Activated CD8-positive, alpha-beta T cell treated with anti-CD3 and anti-CD28 coated beads for 36 hours (primary cell): ENCODE measurements at regions not wholly inside any gene's neighbourhood (a gene's known extent, or its start where the extent isn't known, plus 50 kb on each side); places are given as distances from the start of the nearest gene placed in this dataset.
A peak's percentile ranks its signal among the peaks of the same experiment; 100 is the strongest.

Source experiments
- ATAC-seq: fragments of 200-7000 bp; cut with Tn5 transposase; one replicate; pipeline ENCODE4 v1.10.0; 2021; ENCODE audit warnings: mild to moderate bottlenecking, moderate library complexity
- CTCF ChIA-PET: fragments of 350-600 bp; sonication (Branson Sonifier 250); formaldehyde crosslinking; loops from one replicate; lab custom pipeline; 2021; ENCODE audit warnings: antibody characterized with exemption; lab: Charles Lee
- POLR2A ChIA-PET: fragments of 350-600 bp; sonication (Branson Sonifier 250); formaldehyde crosslinking; loops from one replicate; lab custom pipeline; 2021; ENCODE audit warnings: antibody characterized with exemption; lab: Charles Lee
- DNase-seq: peaks from one replicate; pipeline ENCODE4 v3.0.0-alpha.2; 2020
- H3K27ac Mint-ChIP-seq: one replicate; pipeline ENCODE4 v1.8.0; 2021; ENCODE audit warnings: mild to moderate bottlenecking, mixed read lengths
- H3K27me3 Mint-ChIP-seq: one replicate; pipeline ENCODE4 v1.8.0; 2021; ENCODE audit warnings: mixed read lengths
- H3K36me3 Mint-ChIP-seq: one replicate; pipeline ENCODE4 v1.8.0; 2021; ENCODE audit warnings: low read depth, mixed read lengths
- H3K4me1 Mint-ChIP-seq: one replicate; pipeline ENCODE4 v1.8.0; 2021; ENCODE audit warnings: low read depth, mixed read lengths
- H3K4me3 Mint-ChIP-seq: one replicate; pipeline ENCODE4 v1.8.0; 2021; ENCODE audit warnings: mild to moderate bottlenecking, moderate library complexity, mixed read lengths
- H3K9me3 Mint-ChIP-seq: one replicate; pipeline ENCODE4 v1.8.0; 2021; ENCODE audit warnings: mixed read lengths
- CTCF ChIP-seq: fragments of 200-600 bp; IDR thresholded peaks from one replicate; pipeline ENCODE4 v1.8.0; 2022; ENCODE audit warnings: antibody characterized with exemption, mild to moderate bottlenecking
- intact Hi-C: fragments of 100-400 bp; cut with micrococcal nuclease; formaldehyde crosslinking; loops from one replicate; pipeline ENCODE4 v1.10.0; 2022

DNA sequence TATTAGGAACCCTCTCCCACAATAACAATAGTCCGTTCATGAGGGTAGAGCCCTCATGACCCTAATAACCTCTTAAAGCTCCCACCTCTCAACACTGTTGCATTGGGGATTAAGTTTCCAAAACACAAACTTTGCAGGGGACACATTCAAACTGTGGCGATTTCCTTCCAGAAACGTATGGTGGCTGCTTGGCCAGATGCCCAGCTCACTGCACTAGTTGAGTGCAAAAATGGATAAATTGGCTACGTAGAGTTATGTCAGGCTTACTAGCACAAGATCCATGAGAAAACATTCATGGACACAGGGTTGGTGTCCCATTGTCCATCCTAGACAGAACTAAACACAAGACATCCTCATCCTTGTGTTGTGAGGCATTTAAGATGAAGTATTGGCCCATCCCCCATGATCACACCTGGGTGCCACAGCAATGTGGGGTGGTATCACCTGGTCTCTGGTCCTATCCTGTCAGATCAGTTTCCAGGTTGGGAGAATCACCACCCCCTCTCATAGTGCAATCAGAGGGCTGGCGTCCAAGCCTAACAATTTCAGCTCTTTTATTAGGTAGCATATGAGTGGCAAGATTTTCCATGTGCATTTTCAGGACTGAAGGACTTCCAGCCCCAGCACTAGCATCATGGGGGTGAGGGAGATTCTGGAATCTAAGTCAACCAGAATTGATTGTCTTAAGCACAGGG lies 63.4 kb upstream of the ELOVL5 start:
- ChIA-PET CTCF (interaction anchor here (0.8 to 4.2 kb wide), 12 partner anchors 12 to 243 kb away, joined by 3 to 20 read pairs (median 8); no protein-coding TSS in a partner anchor), POLR2A (interaction anchor here (0.6 kb wide), 1 partner anchor 114 kb away, joined by 3 read pairs; no protein-coding TSS in a partner anchor)
- DNase-seq = no peak
- intact Hi-C loops = no loop called here
- Mint-ChIP-seq H3K4me3 (no peak overlapping the region), H3K27ac (no peak overlapping the region), H3K27me3 (no peaks in the 10 kb centered on the region), H3K36me3 (no peaks in the 10 kb centered on the region), H3K9me3 (no peaks in the 10 kb centered on the region), H3K4me1 (peaks cover 2% of the 10 kb centered on the region)
- TF ChIP-seq CTCF = no peak
- no peak for ATAC-seq

- DNase-seq (no peak), ATAC-seq (no peak)
- POLR2A ChIA-PET = interaction anchor here (0.6 kb wide), 1 partner anchor 113 kb away, joined by 3 read pairs; no protein-coding TSS in a partner anchor
- Mint-ChIP-seq H3K9me3 (no peaks in the 10 kb centered on the region), H3K27ac (no peak overlapping the region), H3K4me3 (no peak overlapping the region), H3K4me1 (peaks cover 2% of the 10 kb centered on the region), H3K36me3 (no peaks in the 10 kb centered on the region), H3K27me3 (no peaks in the 10 kb centered on the region)
- intact Hi-C loops = loop anchor here (2.0 kb wide), 1 partner anchor 239 kb away; no protein-coding TSS in a partner anchor
- no peak for TF ChIP-seq CTCF
- CTCF ChIA-PET = interaction anchor here (0.6 to 4.2 kb wide), 26 partner anchors 12 to 242 kb away, joined by 3 to 24 read pairs (median 4); no protein-coding TSS in a partner anchor
Observed at GRCh38 chr6:53411451-53411850, 62.7 kb upstream of the ELOVL5 start.

DNA sequence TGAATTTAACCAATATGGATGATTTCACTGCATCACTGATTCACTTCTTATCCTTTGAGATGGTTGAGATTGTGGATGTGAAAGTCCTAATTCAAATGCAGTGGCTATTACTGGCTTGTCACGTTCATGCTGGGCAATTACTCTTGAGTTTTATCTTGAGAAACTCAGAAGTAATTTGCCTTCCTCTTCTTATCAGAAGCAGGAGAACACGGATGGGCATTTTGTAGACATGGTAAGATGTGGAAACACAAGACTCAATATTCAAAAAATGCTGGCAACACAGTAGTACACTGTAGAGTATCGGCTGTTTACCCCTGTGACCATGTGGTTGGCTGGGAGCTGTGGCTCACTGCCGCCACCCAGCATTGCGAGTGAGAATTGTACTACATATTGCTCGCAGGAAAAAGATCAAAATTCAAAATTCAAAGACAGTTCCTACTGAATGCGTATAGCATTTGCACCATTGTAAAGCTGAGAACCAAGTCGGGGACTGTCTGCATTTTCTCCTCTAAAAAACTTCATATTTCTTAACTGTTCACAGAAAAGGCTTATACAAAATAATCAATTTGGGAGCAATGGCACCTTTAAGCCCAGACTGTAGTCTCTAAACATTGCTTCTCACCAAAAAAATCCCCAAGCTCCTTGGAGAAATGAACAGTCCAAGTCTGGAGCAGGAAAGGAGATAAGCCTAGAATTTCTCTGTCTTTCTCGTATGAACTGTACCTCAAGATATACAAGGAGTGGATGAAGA lies 61.9 kb upstream of the ELOVL5 start:
- H3K4me3 Mint-ChIP-seq = no peak overlapping the region
- DNase-seq (peak; percentile 70), ATAC-seq (peak; percentile 96)
- no peaks in the 10 kb centered on the region for H3K9me3 Mint-ChIP-seq
- TF ChIP-seq CTCF = peak; percentile 71
- no peaks in the 10 kb centered on the region for H3K27me3 Mint-ChIP-seq
- ChIA-PET POLR2A (no interaction called here), CTCF (interaction anchor here (0.6 to 4.2 kb wide), 33 partner anchors 11 to 242 kb away, joined by 3 to 24 read pairs (median 4); no protein-coding TSS in a partner anchor)
- H3K36me3 Mint-ChIP-seq = no peaks in the 10 kb centered on the region
- H3K4me1 Mint-ChIP-seq = peaks cover 2% of the 10 kb centered on the region
- no peak overlapping the region for H3K27ac Mint-ChIP-seq
- intact Hi-C loops = loop anchor here (2.0 kb wide), 1 partner anchor 238 kb away; no protein-coding TSS in a partner anchor

GRCh38 chr6:53408826-53409225 lies 60.1 kb upstream of the ELOVL5 start:
- intact Hi-C loops = no loop called here
- POLR2A ChIA-PET = interaction anchor here (0.7 kb wide), 1 partner anchor 164 kb away, joined by 3 read pairs; no protein-coding TSS in a partner anchor
- Mint-ChIP-seq H3K36me3 (no peaks in the 10 kb centered on the region), H3K4me1 (peaks cover 2% of the 10 kb centered on the region), H3K27ac (no peak overlapping the region), H3K4me3 (no peak overlapping the region), H3K9me3 (no peaks in the 10 kb centered on the region), H3K27me3 (no peaks in the 10 kb centered on the region)
- ATAC-seq (no peak), DNase-seq (no peak)
- TF ChIP-seq CTCF = no peak
- CTCF ChIA-PET = interaction anchor here (1.0 kb wide), 1 partner anchor 108 kb away, joined by 4 read pairs; no protein-coding TSS in a partner anchor
